ENCODE measurements at regions not wholly inside any gene's neighbourhood (a gene's known extent, or its start where the extent isn't known, plus 50 kb on each side); places are given as distances from the start of the nearest gene placed in this dataset.

DNA sequence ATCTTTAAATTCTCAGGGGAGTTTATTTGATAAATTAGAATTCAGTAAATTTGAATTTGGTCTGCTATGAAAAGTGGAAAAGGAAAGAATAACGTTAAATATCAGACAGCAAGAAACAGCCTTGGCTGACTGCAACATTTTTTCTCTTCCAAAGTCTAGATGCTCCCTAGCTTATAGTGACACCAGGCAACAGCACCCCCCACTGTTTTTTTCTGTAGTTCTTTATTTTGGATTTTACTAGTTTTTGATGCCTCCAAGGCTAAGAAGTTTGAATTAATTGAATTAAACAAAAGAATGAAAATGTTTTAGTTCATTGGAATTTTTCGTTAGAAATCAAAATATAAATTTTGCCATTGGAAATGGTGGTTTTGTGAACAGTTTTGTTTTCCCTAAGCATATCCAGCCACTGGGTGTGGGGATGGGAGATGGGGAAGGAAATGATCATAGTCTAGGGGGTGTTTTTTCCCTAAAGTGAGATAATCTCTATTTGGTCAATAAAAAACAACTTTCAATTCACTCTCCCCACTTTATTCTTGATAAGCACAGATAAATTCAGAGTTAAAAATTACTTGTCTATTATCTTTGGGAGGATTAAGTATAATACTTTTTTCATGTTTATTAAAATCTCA is 199.3 kb upstream of the CD180 start:
- Histone ChIP-seq H2BK12ac (ENCODE audit: insufficient read length, low read depth, low read length) (no peak overlapping the region), H2AFZ (ENCODE audit: low read length) (no peak overlapping the region), H3K27ac (ENCODE audit: insufficient read length, low read depth, low read length) (no peak overlapping the region), H3K18ac (ENCODE audit: insufficient read length, low read depth, low read length) (no peak overlapping the region), H3K14ac (ENCODE audit: insufficient read depth, low read length) (no peak overlapping the region), H3K9me3 (ENCODE audit: control insufficient read depth, low read depth, low read length) (no peaks in the 10 kb centered on the region), H2BK120ac (ENCODE audit: low read depth, low read length, poor library complexity, severe bottlenecking) (no peak overlapping the region), H3K23ac (ENCODE audit: insufficient read length, low read depth, low read length) (no peak overlapping the region), H3K56ac (ENCODE audit: insufficient read length, low read depth, low read length) (no peak overlapping the region), H3K27me3 (ENCODE audit: insufficient read depth, low read length) (no peaks in the 10 kb centered on the region), H3K79me2 (ENCODE audit: insufficient read depth, low read length) (no peaks in the 10 kb centered on the region), H2BK20ac (ENCODE audit: low read depth, low read length, poor library complexity, severe bottlenecking) (no peak overlapping the region), H3K79me1 (ENCODE audit: insufficient read depth, low read depth, low read length, poor library complexity, severe bottlenecking) (no peaks in the 10 kb centered on the region), H3K4me2 (ENCODE audit: insufficient read depth, insufficient read length, low read length) (no peak overlapping the region), H4K20me1 (ENCODE audit: control insufficient read depth, insufficient read depth, insufficient read length) (no peaks in the 10 kb centered on the region), H4K5ac (ENCODE audit: insufficient read length, low read depth, low read length) (no peak overlapping the region), H4K8ac (replicated peaks; ENCODE audit: insufficient read length, low read depth, low read length) (no peak overlapping the region), H3K4ac (ENCODE audit: low read depth, low read length) (no peak overlapping the region), H2BK15ac (ENCODE audit: low read depth, low read length) (no peak overlapping the region), H3K23me2 (ENCODE audit: insufficient read length, low read depth, low read length, poor library complexity, severe bottlenecking) (no peaks in the 10 kb centered on the region), H3K4me1 (ENCODE audit: insufficient read depth, low read length) (no peaks in the 10 kb centered on the region; the same call in 1 of the 2 replicates), H2AK5ac (ENCODE audit: insufficient read length, low read length) (no peak overlapping the region), H2BK5ac (ENCODE audit: insufficient read length, low read length) (no peak overlapping the region), H3T11ph (ENCODE audit: low read length) (no peak overlapping the region), H3K9ac (ENCODE audit: extremely low read depth, insufficient read length, low read length) (no peak overlapping the region), H4K91ac (ENCODE audit: insufficient read length, low read depth, low read length) (no peak overlapping the region)
- WGBS (ENCODE audit: extremely low coverage, insufficient read length, low lambda C conversion rate), result no CpG with 5 or more reads among the region's 2 CpGs
- Mint-ChIP-seq H3K9me3 (peaks cover 0 to 3% of the 10 kb centered on the region in 2 experiments; a peak in 2 of 5 replicates), H3K36me3 (ENCODE audit: insufficient read depth in 1 of 3, low read depth in 3 of 3) (peaks cover 2 to 10% (median 3%) of the 10 kb centered on the region in 3 experiments; a peak in 2 of 7 replicates), H3K4me1 (peaks cover 23 to 31% of the 10 kb centered on the region in 2 experiments), H3K4me3 (no peak overlapping the region), H3K27ac (no peak overlapping the region), H3K27me3 (ENCODE audit: low read depth) (no peaks in the 10 kb centered on the region; the same call in 1 of the 2 replicates)
- no peak for TF ChIP-seq CTCF (conservative IDR thresholded peaks at IDR 0.05)
- DNase-seq, result no peak
